HCT116 (cell line): ENCODE measurements at regions not wholly inside any gene's neighbourhood (a gene's known extent, or its start where the extent isn't known, plus 50 kb on each side); places are given as distances from the start of the nearest gene placed in this dataset.

Experiments used
- ATAC-seq: fragments of 200-7000 bp; cut with Tn5 transposase; 2 replicates; pipeline ENCODE4 v1.9.1; 2020; ENCODE audit warnings: mild to moderate bottlenecking, moderate library complexity
- BruUV-seq: library from RNA; stranded (reverse); fragments of 400-500 nt; replicated peaks from 2 replicates; lab custom pipeline; 2021; lab: Mats Ljungman, UMichigan
- CTCF ChIA-PET: fragments of 300-600 bp; sonication (Branson Sonifier 250); formaldehyde crosslinking; loops from one replicate; lab custom pipeline; 2021; ENCODE audit warnings: antibody characterized with exemption; lab: Charles Lee
- POLR2A ChIA-PET: fragments of 300-600, 350-600 bp; sonication (Branson Sonifier 250); formaldehyde crosslinking; loops from one replicate; lab custom pipeline; 2021; ENCODE audit warnings: antibody characterized with exemption; lab: Charles Lee
- RAD21 ChIA-PET, 2 experiments: fragments of 300-600 bp; sonication (Branson Sonifier 250); formaldehyde crosslinking; loops; one replicate each; lab custom pipeline; 2023; ENCODE audit warnings: low total read pairs in 2 of 2; ENCODE audit not compliant: uncharacterized antibody in 2 of 2, unreplicated experiment in 2 of 2, low non-redundant PET in 1 of 2; lab: Charles Lee
- DNase-seq: peaks from one replicate; pipeline ENCODE4 v3.0.0-alpha.2; 2010; ENCODE audit warnings: low read depth, low spot score
- H2AFZ ChIP-seq: fragments of 200-600 bp; shearing (Covaris generic), sonication (generic); 2 replicates; pipeline ENCODE4 v1.6.1; 2017; ENCODE audit warnings: low read depth, mixed run types, mixed read lengths, antibody characterized with exemption, low read length; ENCODE audit not compliant: poor library complexity, severe bottlenecking
- H3K27ac ChIP-seq: 2 replicates; pipeline ENCODE4 v1.5.1; 2012; ENCODE audit warnings: low read depth, low read length
- H3K27me3 ChIP-seq: fragments of 200-600 bp; sonication (generic); 2 replicates; pipeline ENCODE4 v1.6.1; 2016; ENCODE audit warnings: mixed run types, low read length, mixed read lengths; ENCODE audit not compliant: insufficient read depth
- H3K36me3 ChIP-seq, 2 experiments: fragments of 200-500 bp in 1 of 2; fragments of 200-600 bp in 1 of 2; sonication (Bioruptor generic) in 1 of 2; sonication (generic) in 1 of 2; 2 replicates each; pipeline versions ENCODE4 v1.5.1 to v1.6.1; 2014 to 2016; ENCODE audit warnings: low read length in 2 of 2, inconsistent platforms in 1 of 2, mixed read lengths in 1 of 2, mixed run types in 1 of 2; ENCODE audit not compliant: insufficient read depth in 2 of 2, control insufficient read depth in 1 of 2
- H3K4me1 ChIP-seq, 2 experiments: fragments of 200-600 bp in 1 of 2; sonication (generic) in 1 of 2; 2 replicates each; pipeline versions ENCODE4 v1.5.1 to v1.6.1; 2012 to 2017; ENCODE audit warnings: low read length in 2 of 2, inconsistent platforms in 1 of 2, mild to moderate bottlenecking in 1 of 2, mixed read lengths in 1 of 2, mixed run types in 1 of 2, moderate library complexity in 1 of 2; ENCODE audit not compliant: insufficient read depth in 2 of 2, control insufficient read depth in 1 of 2
- H3K4me2 ChIP-seq: fragments of 200-600 bp; sonication (generic); 2 replicates; pipeline ENCODE4 v1.6.1; 2017; ENCODE audit warnings: mixed run types, low read length, mixed read lengths
- H3K4me3 ChIP-seq, 2 experiments: fragments of 200-600 bp in 1 of 2; sonication (generic) in 1 of 2; replicated peaks in 1 of 2; 2 replicates each; pipeline ENCODE4 v1.5.1; 2011 to 2016; ENCODE audit warnings: low read length in 2 of 2, control low read depth in 1 of 2, low read depth in 1 of 2, mild to moderate bottlenecking in 1 of 2, mixed read lengths in 1 of 2, mixed run types in 1 of 2
- H3K79me2 ChIP-seq: fragments of 200-600 bp; sonication (generic); 2 replicates; pipeline ENCODE4 v1.6.1; 2017; ENCODE audit warnings: mild to moderate bottlenecking, mixed run types, low read length, moderate library complexity, mixed read lengths; ENCODE audit not compliant: insufficient read depth
- H3K9ac ChIP-seq: fragments of 200-600 bp; sonication (generic); 2 replicates; pipeline ENCODE4 v1.6.1; 2016; ENCODE audit warnings: low read length, mixed read lengths
- H3K9me2 ChIP-seq: fragments of 200-600 bp; sonication (generic), shearing (Covaris generic); 2 replicates; pipeline ENCODE4 v1.6.1; 2017; ENCODE audit warnings: mixed run types, mild to moderate bottlenecking, moderate library complexity; ENCODE audit not compliant: insufficient read depth
- H3K9me3 ChIP-seq, 2 experiments: fragments of 200-500 bp in 1 of 2; fragments of 200-600 bp in 1 of 2; sonication (Bioruptor generic) in 1 of 2; sonication (generic) in 1 of 2; 2 replicates each; pipeline ENCODE4 v1.6.1; 2014 to 2017; ENCODE audit warnings: low read length in 2 of 2, mixed read lengths in 2 of 2, inconsistent platforms in 1 of 2, low read depth in 1 of 2, mild to moderate bottlenecking in 1 of 2, mixed run types in 1 of 2, moderate library complexity in 1 of 2; ENCODE audit not compliant: control insufficient read depth in 1 of 2, insufficient read depth in 1 of 2
- H4K20me1 ChIP-seq: fragments of 200-600 bp; sonication (generic), shearing (Covaris generic); 2 replicates; pipeline ENCODE4 v1.6.1; 2017; ENCODE audit warnings: mixed run types, mild to moderate bottlenecking, moderate library complexity; ENCODE audit not compliant: insufficient read depth
- CBX3 ChIP-seq: IDR thresholded peaks from 2 replicates; pipeline ENCODE4 v1.6.1; 2012; ENCODE audit warnings: low read depth
- RAD21 ChIP-seq: IDR thresholded peaks from 2 replicates; pipeline ENCODE4 v1.6.1; 2012; ENCODE audit warnings: low read depth, mild to moderate bottlenecking
- YY1 ChIP-seq: IDR thresholded peaks from 2 replicates; pipeline ENCODE4 v1.6.1; 2011; ENCODE audit warnings: low read length, low read depth, moderate library complexity, mild to moderate bottlenecking; ENCODE audit not compliant: insufficient replicate concordance; ENCODE audit errors: extremely low read depth
- ZFX ChIP-seq: fragments of 450-650 bp; IDR thresholded peaks from 2 replicates; pipeline ENCODE4 v1.6.1; 2017
- intact Hi-C: fragments of 100-400 bp; cut with micrococcal nuclease; formaldehyde crosslinking; loops from 2 replicates; pipeline ENCODE4 v1.10.0; 2022
- TF ChIP-seq, protein P1 (sequence below): IDR thresholded peaks from 2 replicates; pipeline ENCODE4 v1.6.1; 2011; ENCODE audit warnings: mild to moderate bottlenecking, low read length, moderate library complexity; ENCODE audit not compliant: insufficient replicate concordance; ENCODE audit errors: extremely low read depth

DNA sequence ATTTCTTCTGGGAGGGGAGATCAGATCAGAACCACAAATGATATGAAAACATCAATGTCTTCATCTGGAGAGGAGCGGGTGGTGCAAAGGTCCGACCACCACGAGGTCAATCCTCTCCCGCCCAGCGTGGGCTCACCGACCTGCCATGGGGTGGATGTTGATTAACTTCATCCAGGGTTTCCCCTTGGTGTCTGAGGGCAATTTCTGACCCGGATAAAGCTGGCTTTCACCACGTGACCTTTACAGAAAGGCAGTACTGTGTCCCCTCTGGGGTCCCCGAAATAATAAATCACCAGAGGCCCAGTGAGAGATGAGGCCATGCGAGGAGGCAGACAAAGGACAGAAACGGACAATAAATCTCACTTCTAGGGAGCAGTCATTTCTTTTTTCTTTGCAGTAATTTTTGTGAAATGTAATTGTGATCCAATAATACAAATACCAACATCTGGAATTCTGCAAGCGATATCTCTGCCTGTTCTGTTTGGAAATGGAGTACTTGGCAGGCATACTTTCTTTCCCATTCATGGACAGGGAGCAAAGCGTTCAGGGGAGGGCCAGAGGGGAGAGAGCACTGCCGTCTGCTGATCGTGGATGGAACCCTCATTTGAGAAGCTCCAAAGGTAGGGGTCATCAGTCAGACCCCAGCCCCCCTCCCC, 55.1 kb upstream of the APCDD1L start:
- ATAC-seq (no peak), DNase-seq (no peak)
- Histone ChIP-seq H3K9me2 (no peaks in the 10 kb centered on the region), H3K36me3 (no peaks in the 10 kb centered on the region), H3K79me2 (no peaks in the 10 kb centered on the region), H3K27me3 (no peaks in the 10 kb centered on the region)
- no TSS peak for BruUV-seq
- TF ChIP-seq RAD21, result no peak
- TF ChIP-seq YY1, result no peak
- TF ChIP-seq, protein P1, sequence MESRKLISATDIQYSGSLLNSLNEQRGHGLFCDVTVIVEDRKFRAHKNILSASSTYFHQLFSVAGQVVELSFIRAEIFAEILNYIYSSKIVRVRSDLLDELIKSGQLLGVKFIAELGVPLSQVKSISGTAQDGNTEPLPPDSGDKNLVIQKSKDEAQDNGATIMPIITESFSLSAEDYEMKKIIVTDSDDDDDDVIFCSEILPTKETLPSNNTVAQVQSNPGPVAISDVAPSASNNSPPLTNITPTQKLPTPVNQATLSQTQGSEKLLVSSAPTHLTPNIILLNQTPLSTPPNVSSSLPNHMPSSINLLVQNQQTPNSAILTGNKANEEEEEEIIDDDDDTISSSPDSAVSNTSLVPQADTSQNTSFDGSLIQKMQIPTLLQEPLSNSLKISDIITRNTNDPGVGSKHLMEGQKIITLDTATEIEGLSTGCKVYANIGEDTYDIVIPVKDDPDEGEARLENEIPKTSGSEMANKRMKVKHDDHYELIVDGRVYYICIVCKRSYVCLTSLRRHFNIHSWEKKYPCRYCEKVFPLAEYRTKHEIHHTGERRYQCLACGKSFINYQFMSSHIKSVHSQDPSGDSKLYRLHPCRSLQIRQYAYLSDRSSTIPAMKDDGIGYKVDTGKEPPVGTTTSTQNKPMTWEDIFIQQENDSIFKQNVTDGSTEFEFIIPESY, result no peak
- no peak for TF ChIP-seq CBX3
- no peak for TF ChIP-seq ZFX
- TF ChIP-seq, all 23 proteins: peak for 0
- intact Hi-C loops, result no loop called here
- H3K9ac ChIP-seq, result no peak overlapping the region
- RAD21 ChIA-PET, result no interaction called here
- POLR2A ChIA-PET, result no interaction called here
- H2AFZ ChIP-seq, result no peak overlapping the region
- no peaks in the 10 kb centered on the region for H3K9me3 ChIP-seq
- CTCF ChIA-PET, result no interaction called here
- H3K4me1 ChIP-seq, result no peaks in the 10 kb centered on the region
- H3K4me3 ChIP-seq, result no peak overlapping the region
- no peak overlapping the region for H3K4me2 ChIP-seq
- no peak overlapping the region for H3K27ac ChIP-seq
- no peaks in the 10 kb centered on the region for H4K20me1 ChIP-seq
